HCT116 (cell line): ENCODE measurements at regions not wholly inside any gene's neighbourhood (a gene's known extent, or its start where the extent isn't known, plus 50 kb on each side); places are given as distances from the start of the nearest gene placed in this dataset.

ENCODE experiments used
- ATF3 ChIP-seq: IDR thresholded peaks from 2 replicates; pipeline ENCODE4 v1.6.1; 2012
- POLR2A ChIP-seq: IDR thresholded peaks from 2 replicates; pipeline ENCODE4 v1.7.0; 2011; ENCODE audit warnings: borderline replicate concordance; ENCODE audit not compliant: insufficient read depth, insufficient read length; ENCODE audit errors: extremely low read depth
- SIN3A ChIP-seq: IDR thresholded peaks from 2 replicates; pipeline ENCODE4 v1.6.1; 2012; ENCODE audit warnings: low read depth
- SRF ChIP-seq: IDR thresholded peaks from 2 replicates; pipeline ENCODE4 v1.6.1; 2012; ENCODE audit warnings: low read depth
- ZNF274 ChIP-seq: fragments of 200-500 bp; sonication (Bioruptor generic); IDR thresholded peaks from 2 replicates; pipeline ENCODE4 v1.6.1; 2014; ENCODE audit warnings: mild to moderate bottlenecking, low read depth, low read length, inconsistent platforms
- TF ChIP-seq, protein P1 (sequence below), 3 experiments: fragments of 200-600 bp in 1 of 3; sonication (generic) in 1 of 3; IDR thresholded peaks in 2 of 3; conservative IDR thresholded peaks in 1 of 3; 2 replicates each; pipeline ENCODE4 v1.5.1; 2012 to 2017; ENCODE audit warnings: low read depth in 2 of 3, low read length in 2 of 3, antibody characterized with exemption in 1 of 3, borderline replicate concordance in 1 of 3, control low read depth in 1 of 3, mild to moderate bottlenecking in 1 of 3, mixed read lengths in 1 of 3, mixed run types in 1 of 3, moderate library complexity in 1 of 3; ENCODE audit not compliant: insufficient read depth in 1 of 3

GRCh38 chr4:158958489-158959270, 144.2 kb upstream of the RAPGEF2 start:
- no peak for TF ChIP-seq ATF3
- TF ChIP-seq, protein P1, sequence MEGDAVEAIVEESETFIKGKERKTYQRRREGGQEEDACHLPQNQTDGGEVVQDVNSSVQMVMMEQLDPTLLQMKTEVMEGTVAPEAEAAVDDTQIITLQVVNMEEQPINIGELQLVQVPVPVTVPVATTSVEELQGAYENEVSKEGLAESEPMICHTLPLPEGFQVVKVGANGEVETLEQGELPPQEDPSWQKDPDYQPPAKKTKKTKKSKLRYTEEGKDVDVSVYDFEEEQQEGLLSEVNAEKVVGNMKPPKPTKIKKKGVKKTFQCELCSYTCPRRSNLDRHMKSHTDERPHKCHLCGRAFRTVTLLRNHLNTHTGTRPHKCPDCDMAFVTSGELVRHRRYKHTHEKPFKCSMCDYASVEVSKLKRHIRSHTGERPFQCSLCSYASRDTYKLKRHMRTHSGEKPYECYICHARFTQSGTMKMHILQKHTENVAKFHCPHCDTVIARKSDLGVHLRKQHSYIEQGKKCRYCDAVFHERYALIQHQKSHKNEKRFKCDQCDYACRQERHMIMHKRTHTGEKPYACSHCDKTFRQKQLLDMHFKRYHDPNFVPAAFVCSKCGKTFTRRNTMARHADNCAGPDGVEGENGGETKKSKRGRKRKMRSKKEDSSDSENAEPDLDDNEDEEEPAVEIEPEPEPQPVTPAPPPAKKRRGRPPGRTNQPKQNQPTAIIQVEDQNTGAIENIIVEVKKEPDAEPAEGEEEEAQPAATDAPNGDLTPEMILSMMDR (IDR thresholded peaks at IDR 0.05 in 2 of 3, conservative IDR thresholded peaks at IDR 0.05 in 1 of 3; ENCODE audit: borderline replicate concordance in 1 of 3, insufficient read depth in 1 of 3, low read depth in 2 of 3, low read length in 2 of 3): no peak
- no peak for TF ChIP-seq POLR2A
- TF ChIP-seq SRF: no peak
- no peak for TF ChIP-seq SIN3A
- TF ChIP-seq ZNF274: no peak
